Epidermal melanocyte (primary cell): ENCODE measurements at regions not wholly inside any gene's neighbourhood (a gene's known extent, or its start where the extent isn't known, plus 50 kb on each side); places are given as distances from the start of the nearest gene placed in this dataset.
"Not testable (repeated sequence)": the region's sequence is repeated elsewhere in the genome, so short reads cannot be mapped to it uniquely, and the experiment has no call there.

Source experiments
- DNase-seq: peaks from one replicate; pipeline ENCODE4 v3.0.0; 2011; ENCODE audit warnings: low spot score; ENCODE audit not compliant: insufficient read length

GRCh38 chr4:72884225-72884624 is 185.3 kb downstream of the COX18 start:
- not testable (repeated sequence) for DNase-seq

DNA sequence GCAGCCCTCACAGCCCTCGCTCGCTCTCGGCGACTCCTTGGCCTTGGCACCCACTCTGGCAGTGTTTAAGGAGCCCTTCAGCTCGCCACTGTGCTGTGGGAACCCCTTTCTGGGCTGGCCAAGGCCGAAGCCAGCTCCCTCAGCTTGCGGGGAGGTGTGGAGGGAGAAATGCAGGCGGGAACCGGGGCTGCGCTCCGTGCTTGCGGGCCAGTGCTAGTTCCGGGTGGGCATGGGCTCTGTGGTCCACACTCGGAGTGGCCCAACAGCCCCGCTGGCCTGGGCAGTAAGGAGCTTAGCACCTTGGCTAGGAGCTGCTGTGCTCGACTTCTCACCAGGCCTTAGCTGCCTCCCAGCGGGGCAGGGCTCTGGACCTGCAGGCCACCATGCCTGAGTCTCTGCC is 192.6 kb downstream of the COX18 start:
- DNase-seq: no peak

DNA sequence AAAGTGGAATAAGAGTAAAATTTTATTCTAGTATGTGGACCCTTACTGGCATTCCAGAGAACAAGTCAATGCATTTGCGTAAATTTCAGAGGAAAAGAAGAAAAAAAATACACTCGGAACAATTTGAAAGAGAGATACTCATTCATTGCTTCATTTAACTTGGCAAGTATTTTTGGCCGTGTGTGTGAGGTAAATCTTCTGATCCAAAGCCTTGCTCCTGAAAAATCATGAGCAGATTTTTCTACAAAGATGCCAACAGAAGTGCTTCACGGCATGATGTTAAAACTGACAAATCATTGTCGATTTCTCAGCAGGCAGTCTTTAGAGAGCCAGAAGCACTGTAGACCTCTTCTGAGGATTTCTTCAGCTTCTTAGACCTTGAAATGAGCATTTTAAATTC is 194.0 kb downstream of the COX18 start:
- DNase-seq: no peak

DNA sequence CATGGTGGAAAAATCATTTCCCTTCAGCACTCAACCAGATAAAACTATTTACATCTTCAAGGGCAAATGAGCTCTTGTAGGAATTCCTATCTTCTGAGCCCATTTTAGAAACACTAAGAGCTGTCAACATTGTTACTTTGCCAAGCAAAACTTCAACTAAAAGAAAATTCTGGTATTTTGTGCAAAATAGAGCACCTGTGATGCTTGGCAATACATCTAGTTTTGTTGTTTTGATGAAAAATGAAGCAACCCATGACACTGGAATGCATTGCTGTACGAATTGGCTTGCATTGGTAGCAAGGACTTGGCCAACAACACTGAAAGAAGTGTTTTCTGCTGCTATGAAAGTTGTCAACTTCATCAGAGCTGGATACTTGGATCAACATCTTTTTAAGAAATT is 194.4 kb downstream of the COX18 start:
- DNase-seq: no peak

DNA sequence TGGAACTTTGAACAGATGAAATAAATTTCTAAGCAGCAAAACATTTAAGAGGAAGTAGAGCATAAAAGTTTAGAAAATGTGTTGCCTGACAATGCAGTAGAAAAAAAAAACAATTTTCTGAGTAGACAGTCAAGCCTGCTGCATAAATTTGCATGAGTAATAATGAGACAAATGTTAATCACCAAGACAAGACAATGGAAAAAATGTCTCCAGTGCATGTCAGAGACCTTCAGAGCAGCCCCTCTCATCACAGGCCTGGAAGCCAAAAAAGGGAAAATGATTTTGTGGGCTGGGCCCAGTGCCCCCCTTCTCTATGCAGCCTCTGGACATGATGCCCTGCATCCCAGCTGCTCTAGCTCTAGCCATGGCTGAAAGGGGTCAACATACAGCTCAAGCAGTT is 204.6 kb downstream of the COX18 start:
- no peak for DNase-seq

DNA sequence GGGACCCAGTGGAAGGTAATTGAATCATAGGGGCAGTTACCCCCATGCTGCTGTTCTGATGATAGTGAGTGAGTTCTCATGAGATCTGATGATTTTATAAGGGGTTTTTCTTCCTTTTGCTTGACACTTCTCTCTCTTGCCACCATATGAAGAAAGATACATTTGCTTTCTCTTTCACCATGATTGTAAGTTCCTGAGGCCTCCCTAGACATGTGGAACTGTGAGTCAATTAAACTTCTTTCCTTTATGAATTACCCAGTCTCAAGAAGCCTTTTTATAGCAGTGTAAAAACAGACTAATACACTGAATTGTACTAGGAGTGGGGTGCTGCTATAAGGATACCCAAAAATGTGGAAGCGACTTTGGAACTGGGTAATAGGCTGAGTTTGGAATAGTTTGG is 205.2 kb downstream of the COX18 start:
- not testable (repeated sequence) for DNase-seq

- DNase-seq: no peak
Measured at GRCh38 chr4:72860766-72861165, 208.8 kb downstream of the COX18 start.

- DNase-seq: no peak
Measured at GRCh38 chr4:72858328-72858727, 211.2 kb downstream of the COX18 start.

GRCh38 chr4:72857787-72858186 is 211.7 kb downstream of the COX18 start:
- no peak for DNase-seq

- DNase-seq: no peak
Measured at GRCh38 chr4:72857216-72857615, 212.3 kb downstream of the COX18 start.

GRCh38 chr4:72846280-72847111 is 223.0 kb downstream of the COX18 start:
- no peak for DNase-seq

DNA sequence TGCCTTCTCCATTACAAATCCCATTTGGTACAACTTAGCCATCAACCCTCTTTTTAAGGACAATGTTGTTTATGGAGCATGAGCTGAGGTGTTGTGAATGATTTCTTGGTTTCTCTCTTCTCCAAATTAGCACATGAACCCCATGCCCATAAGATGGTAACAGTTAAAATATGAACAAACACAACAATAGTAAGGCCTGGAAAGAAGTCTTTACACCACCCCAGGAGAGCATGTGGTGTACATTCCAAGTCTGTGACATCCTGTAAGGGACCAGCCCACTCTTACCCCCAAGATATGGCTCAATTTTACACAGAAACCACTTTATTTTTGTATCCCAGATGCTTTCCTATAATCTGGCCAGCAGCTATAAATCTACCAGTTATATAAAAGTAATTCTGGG is 226.1 kb downstream of the COX18 start:
- DNase-seq: no peak

DNA sequence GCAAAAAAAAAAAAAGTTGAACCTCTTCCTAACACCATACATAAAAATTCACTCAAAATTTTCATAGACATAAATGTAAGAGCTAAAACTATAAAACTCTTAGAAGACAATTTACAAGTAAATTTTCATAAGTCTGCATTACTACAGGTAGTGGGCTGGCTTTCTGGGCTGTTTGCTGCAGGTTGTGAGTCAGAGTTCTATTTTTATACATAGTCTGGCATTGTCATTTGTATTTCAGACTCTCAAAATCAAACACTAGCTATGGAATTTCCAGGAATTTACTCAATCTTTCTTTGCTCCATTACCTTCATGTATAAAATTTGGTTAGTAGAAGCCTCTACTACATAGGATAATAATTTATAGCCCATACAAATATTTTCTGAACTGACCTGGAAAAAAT is 227.2 kb downstream of the COX18 start:
- no peak for DNase-seq

DNA sequence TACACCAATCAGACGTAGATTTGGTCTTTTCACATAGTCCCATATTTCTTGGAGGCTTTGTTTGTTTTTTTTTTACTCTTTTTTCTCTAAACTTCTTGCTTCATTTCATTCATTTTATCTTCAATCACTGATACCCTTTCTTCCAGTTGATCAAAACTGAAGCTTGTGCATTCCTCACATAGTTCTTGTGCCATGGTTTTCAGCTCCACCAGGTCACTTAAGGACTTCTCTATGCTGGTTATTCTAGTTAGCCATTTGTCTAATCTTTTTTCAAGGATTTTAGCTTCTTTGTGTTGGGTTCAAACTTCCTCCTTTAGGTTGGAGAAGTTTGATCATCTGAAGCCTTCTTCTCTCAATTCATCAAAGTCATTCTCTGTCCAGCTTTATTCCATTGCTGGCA is 229.3 kb downstream of the COX18 start:
- DNase-seq: not testable (repeated sequence)

- DNase-seq: no peak
Measured at GRCh38 chr4:72828864-72829263, 240.7 kb downstream of the COX18 start.

DNA sequence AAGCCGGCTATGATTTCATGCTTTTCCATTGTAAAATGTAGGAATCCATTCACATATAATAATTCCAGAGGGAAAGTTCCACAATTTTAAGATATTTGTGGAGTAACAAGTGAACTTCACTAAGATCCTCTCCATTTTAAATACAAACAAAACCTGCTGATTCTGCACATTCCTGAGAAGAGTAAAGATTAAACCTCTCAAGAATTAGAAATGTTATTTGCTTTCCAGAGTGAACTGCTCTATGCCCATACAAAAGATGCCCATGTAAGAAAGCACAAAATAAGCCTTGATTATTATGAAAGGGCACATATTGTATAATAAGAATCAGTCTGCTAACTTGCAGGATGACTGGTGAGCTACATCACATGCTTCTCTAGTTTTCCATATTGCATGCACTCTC is 241.5 kb downstream of the COX18 start:
- DNase-seq: no peak

DNA sequence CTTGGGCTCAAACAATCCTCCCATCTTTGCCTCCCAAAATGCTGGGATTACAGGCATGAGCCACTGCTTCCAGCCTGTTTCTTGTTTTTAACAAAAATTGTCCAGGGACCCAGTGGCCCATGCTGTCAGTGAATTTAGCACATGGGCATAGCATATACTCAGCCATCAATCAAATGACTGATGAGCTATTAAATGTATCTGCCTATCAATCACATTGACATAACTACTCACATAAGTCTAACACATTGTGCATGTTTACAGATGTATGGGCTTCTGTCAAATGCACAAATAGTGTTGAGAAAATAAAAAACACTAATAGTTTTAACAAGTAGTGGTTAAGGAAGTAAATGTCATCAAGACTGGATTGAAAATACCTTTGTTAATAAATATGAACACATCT is 249.4 kb downstream of the COX18 start:
- DNase-seq: no peak

GRCh38 chr4:72817012-72817411 is 248.0 kb upstream of the ADAMTS3 start:
- no peak for DNase-seq

GRCh38 chr4:72814241-72814640 is 245.2 kb upstream of the ADAMTS3 start:
- no peak for DNase-seq

GRCh38 chr4:72809208-72809607 is 240.2 kb upstream of the ADAMTS3 start:
- DNase-seq: no peak

GRCh38 chr4:72805284-72805683 is 236.3 kb upstream of the ADAMTS3 start:
- no peak for DNase-seq

GRCh38 chr4:72797486-72797885 is 228.5 kb upstream of the ADAMTS3 start:
- DNase-seq: no peak

- no peak for DNase-seq
Measured at GRCh38 chr4:72791054-72791453, 222.0 kb upstream of the ADAMTS3 start.
